ENCODE measurements at regions not wholly inside any gene's neighbourhood (a gene's known extent, or its start where the extent isn't known, plus 50 kb on each side); places are given as distances from the start of the nearest gene placed in this dataset.

DNA sequence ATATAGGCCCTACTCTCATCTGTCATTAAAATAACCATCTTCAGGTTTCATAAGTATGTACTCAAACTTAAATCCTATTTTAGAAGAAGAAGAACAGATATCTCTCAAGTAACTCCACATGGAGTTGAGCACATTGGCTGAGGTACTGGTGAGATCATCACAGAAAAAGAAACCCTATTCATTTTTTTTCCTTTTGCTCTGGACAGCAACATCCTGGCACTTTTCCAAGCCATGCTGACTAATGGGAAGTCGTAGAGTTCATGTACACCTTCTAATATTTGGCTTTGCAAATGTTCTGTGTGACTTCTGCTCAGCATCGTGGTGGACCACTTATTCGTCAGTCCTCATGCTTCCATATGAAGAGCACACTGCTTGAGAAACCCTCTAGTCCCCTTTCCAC, 336.0 kb upstream of the KCNH8 start:
- H2AFZ ChIP-seq (ENCODE audit: control insufficient read depth, low read length), result no peak overlapping the region
- DNase-seq (ENCODE audit: low read depth, low spot score) (no peak), FAIRE-seq (no peak)
- H3K9me3 ChIP-seq (ENCODE audit: control insufficient read depth, low read depth, low read length), result no peaks in the 10 kb centered on the region
- H3K36me3 ChIP-seq (ENCODE audit: control insufficient read depth in 2 of 2, extremely low read depth in 1 of 2, insufficient read depth in 2 of 2, low read length in 2 of 2), result no peaks in the 10 kb centered on the region
- H3K9me1 ChIP-seq (ENCODE audit: control insufficient read depth, extremely low read depth, insufficient read depth, low read length), result no peaks in the 10 kb centered on the region
- H3K9ac ChIP-seq (ENCODE audit: control insufficient read depth, extremely low read depth, insufficient read depth, low read length), result no peak overlapping the region
- no peaks in the 10 kb centered on the region for H3K27me3 ChIP-seq (ENCODE audit: control insufficient read depth, extremely low read depth, insufficient read depth, low read length)
- H3K79me2 ChIP-seq (ENCODE audit: control insufficient read depth, insufficient read depth, low read length), result no peaks in the 10 kb centered on the region
- no peaks in the 10 kb centered on the region for H3K4me1 ChIP-seq (ENCODE audit: control insufficient read depth, extremely low read depth, insufficient read depth, low read length)
- TF ChIP-seq EZH2 (IDR thresholded peaks at IDR 0.05; ENCODE audit: low read length) (no peak), CTCF (optimal IDR thresholded peaks at IDR 0.05 in 1 of 3, IDR thresholded peaks at IDR 0.05 in 1 of 3, conservative IDR thresholded peaks at IDR 0.05 in 1 of 3; ENCODE audit: extremely low read depth in 1 of 3, insufficient read depth in 2 of 3, low read length in 3 of 3) (no peak)
- no peak overlapping the region for H3K4me2 ChIP-seq (ENCODE audit: control insufficient read depth, extremely low read depth, insufficient read depth, low read depth, low read length)
- H3K4me3 ChIP-seq (ENCODE audit: control insufficient read depth in 2 of 3, extremely low read depth in 1 of 3, insufficient read depth in 2 of 3, low read depth in 1 of 3, low read length in 3 of 3), result no peak overlapping the region
- dilution Hi-C loops (cut with MboI; ENCODE audit: extremely low pct_ligation_motif_present, low sequenced_read_pairs), result no loop called here
- no peak overlapping the region for H3K27ac ChIP-seq (ENCODE audit: control insufficient read depth, insufficient read depth, low read length)
- no peaks in the 10 kb centered on the region for H4K20me1 ChIP-seq (ENCODE audit: control insufficient read depth, extremely low read depth, insufficient read depth, low read length)

DNA sequence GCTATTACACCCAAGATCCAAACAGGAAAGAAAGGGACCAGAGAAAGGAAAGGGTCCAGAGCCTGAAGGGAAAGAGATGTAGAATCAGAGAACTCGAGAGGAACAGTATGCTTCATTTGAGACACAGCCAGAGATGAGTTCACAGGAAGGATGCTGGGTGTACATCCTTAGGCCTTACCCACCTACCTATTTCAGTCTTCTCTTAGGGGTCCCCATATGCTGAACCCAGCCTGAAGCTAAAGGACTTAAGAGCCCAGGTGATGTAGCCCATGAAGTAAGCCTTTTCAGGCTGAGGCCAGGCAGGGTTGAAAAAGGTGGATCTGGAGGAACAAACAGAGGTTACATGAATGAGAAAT, 338.0 kb upstream of the KCNH8 start:
- Histone ChIP-seq H3K9me3 (ENCODE audit: control insufficient read depth, low read depth, low read length) (no peaks in the 10 kb centered on the region), H3K9me1 (ENCODE audit: control insufficient read depth, extremely low read depth, insufficient read depth, low read length) (no peaks in the 10 kb centered on the region), H3K4me2 (ENCODE audit: control insufficient read depth, extremely low read depth, insufficient read depth, low read depth, low read length) (no peak overlapping the region), H3K9ac (ENCODE audit: control insufficient read depth, extremely low read depth, insufficient read depth, low read length) (no peak overlapping the region), H3K27ac (ENCODE audit: control insufficient read depth, insufficient read depth, low read length) (no peak overlapping the region), H3K27me3 (ENCODE audit: control insufficient read depth, extremely low read depth, insufficient read depth, low read length) (no peaks in the 10 kb centered on the region), H3K36me3 (ENCODE audit: control insufficient read depth in 2 of 2, extremely low read depth in 1 of 2, insufficient read depth in 2 of 2, low read length in 2 of 2) (no peaks in the 10 kb centered on the region), H3K79me2 (ENCODE audit: control insufficient read depth, insufficient read depth, low read length) (no peaks in the 10 kb centered on the region), H3K4me3 (ENCODE audit: control insufficient read depth in 2 of 3, extremely low read depth in 1 of 3, insufficient read depth in 2 of 3, low read depth in 1 of 3, low read length in 3 of 3) (no peak overlapping the region), H2AFZ (ENCODE audit: control insufficient read depth, low read length) (no peak overlapping the region), H3K4me1 (ENCODE audit: control insufficient read depth, extremely low read depth, insufficient read depth, low read length) (no peaks in the 10 kb centered on the region), H4K20me1 (ENCODE audit: control insufficient read depth, extremely low read depth, insufficient read depth, low read length) (no peaks in the 10 kb centered on the region)
- dilution Hi-C loops (cut with MboI; ENCODE audit: extremely low pct_ligation_motif_present, low sequenced_read_pairs), result no loop called here
- TF ChIP-seq CTCF (optimal IDR thresholded peaks at IDR 0.05 in 1 of 3, IDR thresholded peaks at IDR 0.05 in 1 of 3, conservative IDR thresholded peaks at IDR 0.05 in 1 of 3; ENCODE audit: extremely low read depth in 1 of 3, insufficient read depth in 2 of 3, low read length in 3 of 3) (no peak), EZH2 (IDR thresholded peaks at IDR 0.05; ENCODE audit: low read length) (no peak)
- FAIRE-seq (no peak), DNase-seq (ENCODE audit: low read depth, low spot score) (no peak)

Data from keratinocyte (primary cell).